ENCODE measurements at regions not wholly inside any gene's neighbourhood (a gene's known extent, or its start where the extent isn't known, plus 50 kb on each side); places are given as distances from the start of the nearest gene placed in this dataset.

DNA sequence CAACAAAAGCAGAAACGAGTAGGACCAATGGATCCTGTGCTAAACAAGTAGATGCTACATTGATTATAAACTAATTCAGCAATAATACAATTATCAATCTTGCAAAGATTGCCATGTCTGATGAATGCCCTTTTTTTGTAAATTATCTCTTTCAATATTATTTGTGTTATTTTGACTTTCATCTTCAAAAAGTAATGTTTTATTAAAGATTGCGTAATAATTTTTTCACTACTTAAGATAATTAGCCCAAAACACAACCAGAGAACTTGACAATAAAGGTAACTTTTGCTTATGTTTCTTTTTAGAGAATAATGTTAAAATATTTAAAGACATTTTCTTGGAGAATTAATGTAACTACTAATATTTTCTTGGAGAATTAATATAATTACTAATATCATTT lies 553.8 kb upstream of the VSTM2A start:
- DNase-seq: no peak

DNA sequence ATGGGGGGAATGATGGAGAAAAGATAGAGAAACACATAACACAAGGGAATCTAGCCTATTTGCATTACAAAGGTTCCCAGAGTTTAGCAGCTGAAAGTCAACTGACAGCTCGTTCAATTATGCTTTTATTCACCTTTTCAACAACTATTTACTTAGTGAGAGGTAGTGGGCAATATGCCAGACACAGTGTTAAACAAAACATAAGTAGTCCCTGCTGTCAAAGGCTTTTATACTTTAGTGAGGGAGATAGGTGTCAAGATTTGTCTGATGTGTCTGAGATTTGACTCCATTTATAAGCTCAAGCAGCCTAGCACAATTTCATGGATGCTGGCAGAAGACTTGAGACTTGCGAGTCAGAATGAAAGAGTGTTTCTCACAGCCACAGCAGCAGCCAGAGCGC lies 549.0 kb upstream of the VSTM2A start:
- DNase-seq: no peak

DNA sequence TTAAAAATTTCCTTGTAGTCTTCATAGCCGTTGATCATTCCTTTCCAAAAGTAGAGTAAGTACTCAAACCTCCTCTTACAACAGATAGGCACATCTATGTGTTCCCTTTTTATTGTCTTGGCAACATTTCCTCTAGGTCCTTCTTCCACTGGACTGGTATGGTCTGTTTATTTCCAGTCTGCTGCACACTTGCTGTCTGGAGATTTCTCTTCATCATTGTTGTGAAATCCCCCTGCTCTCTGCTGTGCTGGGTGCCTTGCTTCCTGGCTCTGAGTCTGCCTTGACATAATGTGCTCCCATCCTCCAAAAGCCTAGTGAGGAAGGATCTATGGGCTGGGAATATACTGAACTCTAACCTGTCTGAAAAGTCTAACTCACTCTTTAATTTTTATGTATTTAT lies 545.3 kb upstream of the VSTM2A start:
- DNase-seq: no peak

DNA sequence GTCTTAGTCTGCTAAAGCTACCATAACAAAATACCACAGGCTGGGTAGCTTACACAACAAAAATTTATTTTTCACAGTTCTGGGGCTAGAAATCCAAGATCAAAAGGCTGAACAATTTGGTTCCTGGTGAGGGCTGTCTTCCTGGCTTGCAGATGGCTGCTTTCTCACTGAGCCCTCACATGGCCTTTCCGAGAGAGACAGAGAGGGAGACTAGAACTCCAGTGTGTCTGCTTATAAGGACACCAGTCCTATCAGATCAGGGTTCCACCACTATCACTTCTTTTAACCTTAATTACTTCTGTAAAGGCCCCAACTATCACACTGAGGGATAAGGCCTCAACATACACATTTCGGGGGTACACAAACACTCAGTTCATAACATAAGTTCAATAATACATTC lies 527.4 kb upstream of the VSTM2A start:
- no peak for DNase-seq

DNA sequence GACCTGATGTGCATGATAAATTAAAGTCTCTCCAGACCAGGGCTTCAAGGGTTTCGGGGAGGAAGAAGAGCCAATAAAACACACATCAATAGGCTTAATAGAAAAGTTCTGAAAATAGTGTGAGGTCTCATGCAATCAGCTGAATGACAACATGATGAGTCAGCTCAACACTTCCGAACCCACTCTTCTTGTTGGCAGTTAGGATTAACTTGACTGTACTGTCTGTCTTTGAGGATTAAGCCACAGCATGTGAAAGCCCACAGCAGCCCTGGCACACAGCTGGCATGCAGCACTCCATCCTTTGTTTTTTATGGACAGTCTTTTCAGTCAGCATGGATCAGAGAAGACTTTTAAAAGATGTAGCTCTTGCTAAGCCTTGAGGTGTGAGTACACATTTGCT lies 526.9 kb upstream of the VSTM2A start:
- no peak for DNase-seq

DNA sequence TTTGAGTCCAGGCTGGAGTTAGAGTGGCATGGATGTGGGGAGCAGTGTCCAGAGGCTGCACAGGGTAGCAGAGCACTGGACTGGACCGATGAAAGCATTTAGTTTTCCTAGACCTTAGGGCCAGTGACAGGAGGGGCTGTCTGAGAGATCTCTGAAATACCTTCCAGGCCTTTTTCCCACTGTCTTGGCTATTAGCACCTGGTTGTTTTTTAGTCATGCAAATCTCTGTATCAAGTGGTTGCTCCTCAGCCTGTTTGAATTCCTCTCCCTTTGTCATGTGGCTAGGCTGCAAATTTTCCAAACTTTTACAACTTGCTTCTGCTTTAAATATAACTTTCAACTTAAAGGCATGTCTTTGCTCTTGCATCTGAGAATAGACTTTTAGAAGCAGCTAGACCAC lies 504.3 kb upstream of the VSTM2A start:
- DNase-seq: no peak

DNA sequence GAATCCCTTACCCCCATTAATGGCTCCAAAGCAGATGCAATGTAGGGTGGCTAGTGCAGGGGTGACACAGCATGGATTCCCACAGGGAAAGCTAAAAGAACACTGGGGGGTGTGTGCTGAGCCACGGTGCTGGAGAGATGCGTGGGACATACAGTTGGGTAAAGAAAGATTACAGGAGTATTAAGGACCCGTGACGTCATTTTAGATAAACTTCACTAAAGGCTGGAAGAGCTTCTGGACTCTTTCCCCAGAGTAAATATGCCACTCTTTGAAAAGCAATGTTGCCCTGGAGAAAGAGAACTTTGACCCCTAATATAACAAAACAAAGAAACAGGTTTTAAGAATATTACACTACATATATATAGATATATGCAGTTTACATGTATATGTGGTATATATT lies 481.5 kb upstream of the VSTM2A start:
- DNase-seq: no peak

DNA sequence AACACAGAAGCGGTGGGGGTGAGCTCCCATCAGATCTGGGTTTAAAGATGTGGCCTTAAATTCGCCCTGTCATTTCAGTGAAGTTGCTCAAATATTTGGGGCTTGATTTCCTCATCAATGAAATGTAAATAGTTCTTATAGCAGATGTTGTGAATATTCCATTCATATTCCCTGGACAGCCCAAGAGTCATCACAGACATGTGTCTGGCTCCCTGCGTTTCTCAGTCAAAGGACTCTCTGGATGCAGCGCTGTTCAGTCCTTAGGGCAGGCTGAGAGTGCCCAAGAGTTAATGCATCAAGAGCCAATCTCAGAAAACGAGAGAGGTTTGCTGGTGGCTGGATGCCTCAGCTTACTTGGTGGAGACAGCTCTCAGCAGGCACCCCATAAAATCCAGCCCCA lies 475.5 kb upstream of the VSTM2A start:
- DNase-seq: no peak

DNA sequence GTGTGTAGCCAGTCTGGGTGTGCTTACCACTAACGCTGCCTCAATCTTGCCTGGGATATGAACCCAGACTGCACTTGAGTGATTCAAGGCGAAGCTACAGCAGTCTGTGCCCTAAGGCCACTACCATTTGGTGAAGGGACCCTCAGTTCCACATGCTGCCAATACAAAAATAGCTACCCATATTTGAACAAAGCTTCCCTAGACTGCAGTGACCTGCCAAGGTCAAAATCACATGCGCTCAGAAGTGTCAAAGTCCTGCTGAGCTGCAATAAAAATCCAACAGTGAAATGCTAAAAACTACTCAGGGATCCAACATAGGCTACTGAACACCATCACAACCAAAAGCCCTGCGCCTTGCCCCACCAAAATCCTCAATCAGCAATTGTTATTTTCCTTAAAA lies 472.3 kb upstream of the VSTM2A start:
- DNase-seq: no peak

DNA sequence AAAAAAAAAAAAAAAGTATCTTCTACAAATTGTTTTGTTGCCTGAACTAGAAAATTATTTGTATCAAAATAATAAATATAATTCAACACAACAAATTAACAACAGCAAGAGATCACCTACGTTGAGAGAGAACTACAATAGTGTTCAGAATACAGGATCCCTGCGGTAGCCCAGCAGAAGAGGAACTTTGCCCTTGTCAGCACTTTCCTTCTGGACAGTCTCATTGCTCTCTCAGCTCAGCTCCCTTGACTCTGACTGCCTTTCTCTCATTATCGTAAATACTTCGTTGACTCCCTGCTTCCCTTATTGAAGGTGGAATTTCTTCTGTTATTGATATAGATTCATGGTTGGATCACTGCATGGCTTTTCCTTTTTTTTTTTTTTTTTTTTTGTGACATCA lies 469.5 kb upstream of the VSTM2A start:
- no peak for DNase-seq

DNA sequence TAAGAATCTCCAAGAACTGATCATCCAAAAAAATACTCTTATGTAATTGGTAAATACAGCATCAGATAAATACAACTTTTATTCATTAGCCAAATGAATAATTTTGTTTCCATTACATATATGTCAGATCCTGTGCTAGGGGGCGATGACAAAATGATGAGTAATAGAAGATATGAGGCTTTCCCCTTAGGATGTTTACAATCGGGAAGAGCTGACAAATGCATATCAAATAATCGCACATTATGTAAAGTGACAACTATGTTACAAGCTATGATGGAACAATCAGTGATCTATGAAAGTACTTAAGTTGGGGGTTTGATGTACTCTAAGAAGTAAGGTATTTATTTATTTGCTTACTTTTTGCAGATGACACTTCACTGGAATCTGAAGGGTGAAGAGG lies 465.6 kb upstream of the VSTM2A start:
- no peak for DNase-seq

DNA sequence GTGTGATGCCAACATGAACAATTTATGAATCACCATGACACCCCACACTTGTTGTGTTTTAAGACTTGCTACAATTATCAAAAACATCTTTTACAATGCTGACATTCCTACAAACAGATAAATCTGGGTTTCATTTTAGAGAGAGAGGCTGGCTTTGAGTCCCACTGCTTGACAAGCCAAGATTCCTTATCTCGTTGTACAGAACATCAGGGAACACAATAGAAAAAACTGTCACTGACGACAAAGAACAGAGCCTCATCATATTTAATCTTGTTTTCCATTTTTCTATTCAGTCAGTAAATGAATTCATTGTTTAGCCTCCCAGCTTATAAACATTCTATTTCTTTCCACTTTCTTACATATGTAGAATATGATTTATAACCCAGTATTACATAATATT lies 461.6 kb upstream of the VSTM2A start:
- DNase-seq: no peak

DNA sequence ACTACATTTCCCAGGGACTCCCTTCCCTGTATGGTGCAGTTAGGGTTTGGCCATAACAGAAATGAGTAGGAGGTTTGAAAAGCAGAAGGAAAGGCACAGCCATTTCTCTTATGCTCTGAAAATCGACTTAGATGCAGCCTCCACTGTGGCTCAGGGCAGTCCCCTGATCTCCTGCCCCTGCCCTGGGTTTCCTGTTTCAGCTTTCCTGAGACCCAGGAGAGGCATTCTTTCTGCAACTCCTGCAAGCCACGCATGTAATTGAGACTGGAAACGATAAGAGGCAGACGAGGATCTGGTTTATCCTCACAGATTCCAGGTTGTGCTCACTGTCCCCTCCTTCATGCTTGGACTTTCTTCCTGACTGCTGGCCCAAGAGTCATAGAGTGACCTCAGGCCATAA lies 461.2 kb upstream of the VSTM2A start:
- DNase-seq: no peak

DNA sequence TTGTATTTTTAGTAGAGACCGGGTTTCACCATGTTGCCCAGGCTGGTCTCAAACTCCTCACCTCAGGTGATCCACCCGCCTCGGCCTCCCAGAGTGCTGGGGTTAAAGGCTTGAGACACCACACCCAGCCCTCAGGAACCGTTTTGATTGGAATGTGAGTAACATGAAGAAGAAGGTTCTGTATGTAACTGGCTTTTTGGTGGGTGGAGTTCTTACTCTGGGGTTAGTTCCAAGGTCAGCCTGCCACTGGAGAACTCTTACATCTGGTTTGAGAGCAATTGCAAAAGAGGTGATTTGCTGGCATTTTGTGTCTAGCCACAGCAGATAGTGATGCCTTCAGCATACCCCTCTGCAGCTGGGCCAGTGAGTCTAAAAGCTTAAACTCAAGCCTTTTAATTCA lies 457.8 kb upstream of the VSTM2A start:
- DNase-seq: no peak

DNA sequence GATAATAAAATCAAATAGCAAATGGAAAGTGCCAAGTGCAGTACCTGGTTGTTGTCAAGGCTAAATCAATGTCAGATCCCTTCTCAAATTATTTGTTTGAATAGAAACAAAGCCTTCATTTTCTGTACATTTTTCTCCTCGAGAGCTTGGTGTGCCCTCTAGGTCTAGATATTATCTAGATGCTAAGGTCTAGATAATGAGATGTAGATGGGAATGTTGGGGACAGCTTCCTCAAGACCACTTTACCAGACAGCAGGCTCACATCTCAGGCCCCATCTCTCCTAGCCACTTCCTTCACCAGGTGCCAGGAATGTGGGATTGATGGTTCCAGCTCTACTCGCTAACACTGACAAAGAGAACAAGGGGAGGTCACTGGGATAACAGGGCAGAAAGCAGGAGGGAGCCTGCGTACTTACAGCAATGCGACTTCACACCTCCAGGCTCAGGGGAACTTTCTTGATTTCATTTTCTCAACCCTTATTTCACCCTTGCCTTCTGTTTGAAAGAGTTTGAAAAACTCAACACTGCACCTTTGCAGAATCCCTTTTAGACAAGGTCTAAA lies 451.4 kb upstream of the VSTM2A start:
- no peak for DNase-seq

DNA sequence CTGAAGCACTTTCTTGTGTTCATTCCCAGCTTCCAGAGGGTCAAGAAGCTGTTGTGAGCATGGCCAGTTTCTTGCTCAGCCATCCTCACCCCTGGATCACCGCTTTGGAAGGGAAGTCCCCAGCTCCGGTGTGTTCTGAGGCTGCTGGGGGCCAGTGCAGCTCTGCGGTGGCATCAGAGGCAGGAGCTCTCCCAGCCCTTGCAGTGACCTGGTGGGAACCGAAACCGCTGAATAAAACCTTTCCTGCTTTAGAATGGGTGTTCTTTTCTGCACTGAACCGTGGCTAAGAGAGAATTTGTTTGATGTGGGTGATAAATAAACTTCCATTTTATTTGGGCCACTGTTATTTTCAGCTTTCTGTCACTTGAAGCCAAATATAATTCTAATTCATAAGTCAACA lies 450.9 kb upstream of the VSTM2A start:
- no peak for DNase-seq

DNA sequence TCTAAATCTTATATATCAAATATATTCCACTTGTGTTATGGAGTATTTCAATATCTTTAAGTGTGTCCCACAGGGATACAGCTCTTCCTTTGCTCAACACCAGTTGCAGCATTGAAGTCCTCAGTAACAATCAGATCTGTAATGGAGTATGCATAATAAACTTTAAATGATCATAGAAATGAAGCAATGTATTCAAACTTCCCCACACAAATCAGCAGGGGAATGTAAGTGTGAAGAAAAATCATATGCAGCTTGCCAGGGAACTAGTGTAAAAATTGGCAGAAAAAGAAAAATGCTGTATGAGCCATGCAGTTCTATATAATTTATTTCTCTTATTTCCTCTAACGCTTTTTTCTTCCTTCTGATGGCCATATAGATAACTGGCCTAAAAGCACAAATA lies 444.3 kb upstream of the VSTM2A start:
- no peak for DNase-seq

DNA sequence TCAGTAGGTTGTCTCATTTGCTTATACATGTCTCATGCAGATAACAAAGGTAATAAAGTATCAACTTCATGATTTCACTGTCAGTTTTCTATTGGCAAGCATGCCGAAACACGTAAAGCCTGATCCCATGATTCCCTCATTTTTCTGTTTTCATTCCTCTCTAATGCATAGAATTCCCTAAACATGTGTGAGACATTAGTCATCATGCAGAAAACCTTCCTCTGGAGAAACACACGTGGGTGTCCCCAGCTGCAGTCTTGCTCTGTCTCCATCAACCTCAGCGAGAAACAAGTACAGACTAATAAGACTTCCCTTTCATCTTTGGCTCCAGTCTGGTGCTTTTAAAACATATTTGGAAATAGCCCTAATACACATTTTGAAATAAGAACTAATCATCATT lies 432.7 kb upstream of the VSTM2A start:
- no peak for DNase-seq

DNA sequence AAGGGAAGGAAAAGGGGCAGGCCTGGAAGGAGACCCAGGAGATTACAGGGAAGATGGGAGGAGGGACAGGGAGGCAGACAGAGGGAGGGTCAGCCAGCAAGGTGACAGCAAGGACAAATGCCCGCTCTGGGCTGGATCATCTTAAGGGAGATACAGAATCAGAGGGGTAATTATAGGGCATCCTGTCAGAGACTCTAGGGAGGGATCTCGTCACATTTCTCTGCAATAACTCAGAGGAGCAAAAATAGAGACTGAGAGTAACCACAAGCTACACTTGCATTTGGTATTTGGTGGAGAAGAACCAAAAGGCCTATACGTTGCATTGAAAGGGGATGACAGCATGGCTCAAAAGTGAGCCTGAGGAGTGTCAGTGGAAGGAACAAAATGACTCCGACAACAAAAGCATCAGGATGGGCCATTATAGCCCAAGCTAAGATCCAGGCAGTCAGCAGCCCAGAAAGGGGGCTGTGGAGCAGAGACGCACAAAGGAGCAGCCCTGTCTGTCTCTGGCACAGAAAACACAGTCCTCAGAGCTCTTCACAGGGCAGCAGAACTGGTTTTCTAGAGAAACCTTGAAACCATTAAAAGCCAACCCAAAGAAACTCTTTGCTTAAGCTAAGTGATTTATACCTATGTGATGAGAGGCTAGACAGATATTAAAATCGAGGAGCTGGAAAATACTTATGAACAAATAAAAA lies 430.2 kb upstream of the VSTM2A start:
- DNase-seq: no peak

DNA sequence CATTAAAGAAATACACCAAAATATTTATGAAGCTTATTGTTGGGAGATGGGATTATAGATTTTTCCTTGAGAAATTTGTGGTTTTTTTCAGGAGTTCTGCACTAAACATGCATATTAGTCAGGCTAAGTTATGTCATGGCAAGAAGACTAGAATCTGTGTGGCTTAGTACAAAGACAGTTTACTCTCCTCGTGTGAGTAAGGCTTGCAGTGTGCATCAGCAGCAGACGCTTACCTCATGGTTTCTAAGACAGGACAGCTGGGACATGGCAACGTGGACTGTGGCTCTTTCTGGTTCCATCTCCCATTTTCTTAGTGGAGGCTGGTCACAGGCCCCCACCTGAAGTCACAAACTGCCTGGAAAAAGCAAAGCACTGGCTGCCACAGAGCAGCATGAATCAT lies 429.6 kb upstream of the VSTM2A start:
- DNase-seq: no peak

DNA sequence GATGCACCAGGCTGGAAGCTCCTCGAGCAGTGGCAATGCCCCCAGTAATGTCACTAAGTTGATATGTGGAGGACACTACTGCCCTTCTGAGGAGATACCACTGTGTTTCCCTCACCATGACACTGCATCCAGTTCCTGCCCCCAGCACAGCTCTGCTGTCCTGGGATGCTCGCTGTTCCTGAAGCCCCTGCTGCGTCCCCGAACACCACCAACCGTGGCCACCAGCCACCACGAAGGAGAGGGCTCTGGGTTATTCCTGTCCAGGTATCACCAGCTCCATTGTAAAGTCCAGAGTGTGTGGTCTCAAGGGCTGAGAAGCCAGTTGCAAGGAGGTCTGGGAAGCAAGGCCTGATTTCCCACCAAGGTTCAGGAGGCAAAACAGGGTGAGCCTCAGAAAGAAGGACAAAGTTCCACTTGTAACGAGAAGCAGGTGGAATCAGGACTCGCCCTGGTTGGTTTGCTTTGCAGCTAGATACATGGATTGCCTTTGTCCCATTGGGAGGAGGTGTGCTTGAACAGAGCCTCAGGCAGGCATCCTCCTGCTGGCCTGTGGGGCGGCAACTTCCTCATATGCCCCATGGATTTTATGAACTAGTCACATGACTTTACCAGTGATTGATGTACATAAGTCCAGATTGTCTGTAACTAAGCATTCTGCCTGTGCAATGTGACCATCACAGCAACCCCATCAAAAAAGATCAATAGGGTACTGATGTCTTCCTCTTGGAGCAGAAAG lies 427.0 kb upstream of the VSTM2A start:
- DNase-seq: no peak

DNA sequence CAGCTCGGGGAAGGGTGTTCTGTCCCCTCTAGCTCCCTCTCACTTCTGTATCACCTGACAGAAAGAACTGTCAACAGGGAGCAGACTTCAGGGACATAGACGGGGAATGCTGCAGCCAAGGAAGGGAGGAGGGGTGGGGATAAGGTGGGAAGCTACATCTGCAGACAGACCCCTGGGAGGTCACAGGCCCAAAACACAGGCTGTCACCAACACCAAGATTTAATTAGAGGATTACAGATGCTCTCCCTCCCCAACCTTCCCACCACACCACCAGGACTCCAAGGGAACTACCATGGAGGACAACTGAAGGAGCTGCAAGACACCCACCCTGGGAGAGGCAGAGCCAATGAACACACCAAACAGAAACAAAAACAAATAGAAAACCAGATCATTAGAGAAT lies 425.2 kb upstream of the VSTM2A start:
- no peak for DNase-seq

DNA sequence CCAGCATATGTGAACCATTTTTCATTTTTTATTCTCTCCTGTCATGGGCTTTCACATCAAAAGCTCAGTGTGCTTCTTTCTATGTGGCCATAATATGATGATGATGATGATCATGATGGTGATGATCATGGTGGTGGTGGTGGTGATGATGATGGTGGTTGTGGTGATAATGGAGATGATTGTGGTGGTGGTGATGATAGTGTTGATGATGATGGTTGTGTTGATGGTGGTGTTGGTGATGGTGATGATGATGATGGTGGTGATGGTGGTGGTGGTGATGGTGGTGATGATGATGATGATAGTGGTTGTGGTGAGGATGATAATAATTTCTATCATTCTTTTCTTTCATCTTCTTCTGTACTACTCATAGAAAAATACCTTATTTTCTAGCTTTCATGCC lies 413.1 kb upstream of the VSTM2A start:
- no peak for DNase-seq

DNA sequence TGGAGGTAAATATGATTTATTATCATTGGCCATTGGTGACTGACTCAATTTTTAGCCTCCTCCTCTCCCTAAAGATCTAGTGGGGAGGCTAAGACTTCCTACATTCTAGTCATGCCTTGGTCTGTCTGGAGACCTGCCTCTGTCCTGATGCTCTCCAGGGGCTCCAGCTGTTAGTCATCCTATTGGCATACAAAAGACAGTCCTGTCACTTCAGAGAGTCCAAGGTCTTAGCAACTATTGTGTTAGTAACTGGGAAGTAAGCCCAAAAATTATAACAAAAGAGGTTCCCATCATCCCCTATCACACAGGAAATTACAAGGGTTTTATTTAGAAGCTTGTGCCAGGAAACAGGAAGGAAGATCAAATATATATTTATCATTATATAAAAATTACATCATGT lies 400.6 kb upstream of the VSTM2A start:
- no peak for DNase-seq

DNA sequence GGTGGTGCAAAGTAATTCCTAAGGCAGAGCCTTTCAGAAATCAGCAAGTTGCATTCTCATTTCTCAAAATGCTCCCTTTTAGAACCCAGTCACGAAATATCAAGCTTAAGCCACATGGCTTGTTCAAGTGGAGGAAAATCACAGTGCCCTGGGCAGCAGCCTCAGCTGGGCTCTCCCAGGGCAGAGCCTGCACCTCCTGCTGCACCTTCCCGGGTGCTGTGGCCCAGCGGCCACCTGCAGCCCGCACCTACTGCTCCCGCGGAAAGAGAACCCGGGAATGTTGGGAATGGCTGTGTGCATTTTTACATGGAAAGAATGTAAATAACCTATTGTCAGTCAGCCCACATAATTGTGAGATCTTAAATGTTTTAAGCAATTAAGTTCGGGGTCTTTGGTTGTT lies 396.5 kb upstream of the VSTM2A start:
- no peak for DNase-seq

Measured in CD4-positive, alpha-beta T cell treated with Interleukin-17A for 4 hours (primary cell).